ENCODE measurements at regions not wholly inside any gene's neighbourhood (a gene's known extent, or its start where the extent isn't known, plus 50 kb on each side); places are given as distances from the start of the nearest gene placed in this dataset.

DNA sequence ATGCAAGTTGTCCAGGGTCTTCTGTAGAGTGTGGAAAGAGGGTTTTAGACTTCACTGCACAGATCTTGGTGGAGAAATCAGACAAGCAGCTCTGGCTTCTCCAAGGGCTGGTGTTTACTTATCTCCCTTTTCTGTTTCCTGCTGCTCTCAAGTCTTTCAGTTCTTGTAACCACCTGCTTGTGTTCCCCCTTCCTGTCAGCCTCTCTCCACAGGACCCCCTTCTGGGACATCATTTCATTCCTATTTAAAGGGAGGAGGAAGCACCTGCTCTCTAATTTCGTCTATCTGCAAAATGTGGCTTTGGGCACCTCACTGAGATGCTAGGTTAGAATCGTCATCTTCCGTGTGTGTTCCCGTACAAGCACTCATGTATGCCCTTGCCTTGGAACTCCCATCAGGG lies 636.2 kb downstream of the MTRR start:
- TF ChIP-seq, protein P1, sequence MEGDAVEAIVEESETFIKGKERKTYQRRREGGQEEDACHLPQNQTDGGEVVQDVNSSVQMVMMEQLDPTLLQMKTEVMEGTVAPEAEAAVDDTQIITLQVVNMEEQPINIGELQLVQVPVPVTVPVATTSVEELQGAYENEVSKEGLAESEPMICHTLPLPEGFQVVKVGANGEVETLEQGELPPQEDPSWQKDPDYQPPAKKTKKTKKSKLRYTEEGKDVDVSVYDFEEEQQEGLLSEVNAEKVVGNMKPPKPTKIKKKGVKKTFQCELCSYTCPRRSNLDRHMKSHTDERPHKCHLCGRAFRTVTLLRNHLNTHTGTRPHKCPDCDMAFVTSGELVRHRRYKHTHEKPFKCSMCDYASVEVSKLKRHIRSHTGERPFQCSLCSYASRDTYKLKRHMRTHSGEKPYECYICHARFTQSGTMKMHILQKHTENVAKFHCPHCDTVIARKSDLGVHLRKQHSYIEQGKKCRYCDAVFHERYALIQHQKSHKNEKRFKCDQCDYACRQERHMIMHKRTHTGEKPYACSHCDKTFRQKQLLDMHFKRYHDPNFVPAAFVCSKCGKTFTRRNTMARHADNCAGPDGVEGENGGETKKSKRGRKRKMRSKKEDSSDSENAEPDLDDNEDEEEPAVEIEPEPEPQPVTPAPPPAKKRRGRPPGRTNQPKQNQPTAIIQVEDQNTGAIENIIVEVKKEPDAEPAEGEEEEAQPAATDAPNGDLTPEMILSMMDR (IDR thresholded peaks at IDR 0.05; ENCODE audit: low read depth, low read length), result no peak
- TF ChIP-seq EZH2phosphoT487 (IDR thresholded peaks at IDR 0.05; ENCODE audit: low read depth), result no peak
